GM12891 (cell line): ENCODE measurements at regions not wholly inside any gene's neighbourhood (a gene's known extent, or its start where the extent isn't known, plus 50 kb on each side); places are given as distances from the start of the nearest gene placed in this dataset.
"Not testable (repeated sequence)": the region's sequence is repeated elsewhere in the genome, so short reads cannot be mapped to it uniquely, and the experiment has no call there.

Experiments
- POLR2A ChIP-seq: IDR thresholded peaks from 2 replicates; pipeline ENCODE4 v1.6.1; 2011; ENCODE audit warnings: low read depth, low read length, control low read depth
- POLR2AphosphoS5 ChIP-seq: IDR thresholded peaks from 2 replicates; pipeline ENCODE4 v1.6.1; 2011; ENCODE audit warnings: low read depth, low read length, control low read depth
- POU2F2 ChIP-seq: IDR thresholded peaks from 2 replicates; pipeline ENCODE4 v1.6.1; 2011; ENCODE audit warnings: low read depth, mild to moderate bottlenecking, control low read depth, low read length, moderate library complexity
- SPI1 ChIP-seq: IDR thresholded peaks from 2 replicates; pipeline ENCODE4 v1.6.1; 2011; ENCODE audit warnings: low read depth, low read length, control low read depth
- TAF1 ChIP-seq: IDR thresholded peaks from 2 replicates; pipeline ENCODE4 v1.6.1; 2011; ENCODE audit warnings: low read depth, low read length, control low read depth

DNA sequence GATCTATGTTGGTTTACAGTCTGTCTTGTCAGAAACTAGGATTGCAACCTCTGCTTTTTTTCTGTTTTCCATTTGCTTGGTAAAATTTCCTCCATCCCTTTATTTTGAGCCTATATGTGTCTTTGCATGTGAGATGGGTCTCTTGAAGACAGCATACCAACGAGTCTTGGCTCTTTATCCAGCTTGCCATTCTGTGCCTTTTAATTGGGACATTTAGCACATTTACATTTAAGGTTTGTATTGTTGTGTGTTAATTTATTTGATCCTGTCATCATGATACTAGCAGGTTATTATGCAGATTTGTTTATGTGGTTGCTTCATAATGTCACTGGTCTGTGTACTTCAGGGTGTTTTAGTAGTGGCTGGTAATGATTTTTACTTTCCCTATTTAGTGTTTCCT is 236.6 kb upstream of the SOX2 start:
- TF ChIP-seq SPI1, POU2F2, POLR2AphosphoS5, POLR2A, TAF1: not testable (repeated sequence)
